Vagina (tissue), 2 donors: ENCODE measurements at regions not wholly inside any gene's neighbourhood (a gene's known extent, or its start where the extent isn't known, plus 50 kb on each side); places are given as distances from the start of the nearest gene placed in this dataset.

Experiments used
- DNase-seq, 2 donors: peaks; one replicate each; pipeline ENCODE4 v3.0.0-alpha.2; 2017; ENCODE audit errors: extremely low spot score in 2 of 2
- H3K27ac ChIP-seq: fragments of 200-600 bp; sonication (generic); one replicate; pipeline ENCODE4 v1.5.1; 2019
- H3K27me3 ChIP-seq: fragments of 200-600 bp; sonication (generic); one replicate; pipeline ENCODE4 v1.5.1; 2019
- H3K36me3 ChIP-seq, 2 donors: fragments of 200-600 bp; sonication (generic); one replicate each; pipeline ENCODE4 v1.5.1; 2017 to 2019
- H3K4me1 ChIP-seq: fragments of 200-600 bp; sonication (generic); one replicate; pipeline ENCODE4 v1.5.1; 2019
- H3K4me3 ChIP-seq, 2 donors: fragments of 200-600 bp; sonication (generic); 1 replicate in 1 of 2; 2 replicates in 1 of 2; pipeline ENCODE4 v1.5.1; 2016 to 2019
- H3K9me3 ChIP-seq: fragments of 200-600 bp; sonication (generic); one replicate; pipeline ENCODE4 v1.5.1; 2019
- POLR2A ChIP-seq, 2 donors: fragments of 450-650 bp; IDR thresholded peaks; one replicate each; pipeline ENCODE4 v1.6.1; 2017; ENCODE audit warnings: antibody characterized with exemption in 2 of 2, mild to moderate bottlenecking in 2 of 2, moderate library complexity in 2 of 2
- POLR2AphosphoS5 ChIP-seq, 2 donors: sonication (generic); formaldehyde crosslinking; IDR thresholded peaks; one replicate each; pipeline ENCODE4 v1.9.0; 2017; ENCODE audit warnings: antibody characterized with exemption in 2 of 2, mild to moderate bottlenecking in 2 of 2, low read depth in 1 of 2; ENCODE audit not compliant: insufficient read depth in 1 of 2
- intact Hi-C: fragments of 100-400 bp; cut with DNase I; formaldehyde crosslinking; loops from one replicate; pipeline ENCODE4 v1.15.1; 2023
- TF ChIP-seq, protein P1 (sequence below), 3 experiments: fragments of 450-650 bp in 2 of 3; fragments of 200-600 bp in 1 of 3; sonication (generic) in 1 of 3; IDR thresholded peaks; one replicate each; pipeline ENCODE4 v1.5.1; 2017 to 2019; ENCODE audit warnings: antibody characterized with exemption in 3 of 3, mild to moderate bottlenecking in 2 of 3, moderate library complexity in 2 of 3

DNA sequence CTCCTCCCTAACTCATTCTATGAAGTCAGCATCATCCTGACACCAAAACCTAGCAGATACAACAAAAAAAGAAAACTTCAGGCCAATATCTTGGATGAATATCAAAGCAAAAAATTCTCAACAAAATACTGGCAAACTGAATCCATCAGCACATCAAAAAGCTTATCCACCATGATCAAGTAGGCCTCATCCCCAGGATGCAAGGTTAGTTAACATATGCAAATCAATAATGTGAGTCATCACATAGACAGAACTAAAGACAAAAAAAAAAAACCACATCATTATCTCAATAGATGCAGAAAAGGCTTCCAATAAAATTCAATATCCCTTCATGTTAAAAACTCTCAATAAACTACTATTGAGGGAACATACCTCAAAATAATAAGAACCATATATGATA, 306.8 kb upstream of the TMC3 start:
- intact Hi-C loops = no loop called here
- Histone ChIP-seq H3K9me3 (no peaks in the 10 kb centered on the region), H3K4me1 (no peaks in the 10 kb centered on the region), H3K36me3 (no peaks in the 10 kb centered on the region), H3K27me3 (no peaks in the 10 kb centered on the region), H3K4me3 (no peak overlapping the region), H3K27ac (no peak overlapping the region)
- TF ChIP-seq, protein P1, sequence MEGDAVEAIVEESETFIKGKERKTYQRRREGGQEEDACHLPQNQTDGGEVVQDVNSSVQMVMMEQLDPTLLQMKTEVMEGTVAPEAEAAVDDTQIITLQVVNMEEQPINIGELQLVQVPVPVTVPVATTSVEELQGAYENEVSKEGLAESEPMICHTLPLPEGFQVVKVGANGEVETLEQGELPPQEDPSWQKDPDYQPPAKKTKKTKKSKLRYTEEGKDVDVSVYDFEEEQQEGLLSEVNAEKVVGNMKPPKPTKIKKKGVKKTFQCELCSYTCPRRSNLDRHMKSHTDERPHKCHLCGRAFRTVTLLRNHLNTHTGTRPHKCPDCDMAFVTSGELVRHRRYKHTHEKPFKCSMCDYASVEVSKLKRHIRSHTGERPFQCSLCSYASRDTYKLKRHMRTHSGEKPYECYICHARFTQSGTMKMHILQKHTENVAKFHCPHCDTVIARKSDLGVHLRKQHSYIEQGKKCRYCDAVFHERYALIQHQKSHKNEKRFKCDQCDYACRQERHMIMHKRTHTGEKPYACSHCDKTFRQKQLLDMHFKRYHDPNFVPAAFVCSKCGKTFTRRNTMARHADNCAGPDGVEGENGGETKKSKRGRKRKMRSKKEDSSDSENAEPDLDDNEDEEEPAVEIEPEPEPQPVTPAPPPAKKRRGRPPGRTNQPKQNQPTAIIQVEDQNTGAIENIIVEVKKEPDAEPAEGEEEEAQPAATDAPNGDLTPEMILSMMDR (IDR thresholded peaks at IDR 0.05) = no peak
- TF ChIP-seq POLR2AphosphoS5 (IDR thresholded peaks at IDR 0.05; ENCODE audit: insufficient read depth in 1 of 2, low read depth in 1 of 2) (no peak), POLR2A (IDR thresholded peaks at IDR 0.05) (no peak)
- DNase-seq = no peak

DNA sequence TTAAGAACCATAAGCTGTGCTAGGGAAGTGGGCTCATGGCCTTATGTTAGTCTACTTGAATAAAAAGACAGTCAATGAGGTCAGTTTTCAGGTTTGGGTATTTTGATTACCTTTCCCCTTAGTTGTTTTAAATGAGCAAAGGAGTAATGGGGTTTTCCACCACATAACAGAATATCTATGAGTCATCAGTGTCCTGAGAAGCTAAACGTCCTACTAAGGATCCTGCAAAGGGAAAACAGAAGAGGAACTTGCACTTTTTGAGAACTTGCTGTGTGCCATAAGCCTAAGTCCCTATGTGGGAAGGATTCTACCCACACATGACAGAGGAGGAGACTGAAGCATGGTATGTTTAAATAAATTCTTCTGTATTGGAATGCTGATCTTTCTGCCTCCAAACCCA, 292.8 kb upstream of the TMC3 start:
- intact Hi-C loops = no loop called here
- TF ChIP-seq POLR2AphosphoS5 (IDR thresholded peaks at IDR 0.05; ENCODE audit: insufficient read depth in 1 of 2, low read depth in 1 of 2) = no peak
- TF ChIP-seq, protein P1 (IDR thresholded peaks at IDR 0.05) = no peak
- TF ChIP-seq POLR2A (IDR thresholded peaks at IDR 0.05) = no peak
- Histone ChIP-seq H3K27ac (no peak overlapping the region), H3K36me3 (no peaks in the 10 kb centered on the region), H3K4me1 (no peaks in the 10 kb centered on the region), H3K9me3 (no peaks in the 10 kb centered on the region), H3K27me3 (no peaks in the 10 kb centered on the region), H3K4me3 (no peak overlapping the region)
- DNase-seq = no peak

DNA sequence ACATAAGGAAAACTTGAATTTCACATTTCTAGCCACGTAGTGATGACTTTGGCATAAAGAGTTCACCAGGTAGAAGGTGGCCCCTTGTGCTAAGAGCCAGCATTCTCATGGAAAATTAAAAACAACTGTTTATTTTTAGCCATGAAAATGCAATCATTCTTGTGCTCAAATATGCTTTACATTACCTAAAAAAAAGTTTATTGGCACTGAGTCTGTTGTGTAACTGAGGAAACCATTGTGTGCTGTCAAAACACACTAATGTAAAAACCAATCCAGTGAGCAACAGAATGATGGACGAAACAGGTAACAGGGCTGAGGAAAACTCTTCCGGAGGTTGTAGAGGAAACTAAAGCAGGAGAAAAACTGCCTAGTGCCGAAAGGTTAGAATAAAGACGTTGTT, 287.0 kb upstream of the TMC3 start:
- Histone ChIP-seq H3K4me3 (no peak overlapping the region), H3K9me3 (no peaks in the 10 kb centered on the region), H3K27ac (no peak overlapping the region), H3K4me1 (no peaks in the 10 kb centered on the region), H3K27me3 (no peaks in the 10 kb centered on the region), H3K36me3 (no peaks in the 10 kb centered on the region)
- DNase-seq = no peak
- TF ChIP-seq POLR2AphosphoS5 (IDR thresholded peaks at IDR 0.05; ENCODE audit: insufficient read depth in 1 of 2, low read depth in 1 of 2) = no peak
- TF ChIP-seq, protein P1 (IDR thresholded peaks at IDR 0.05) = no peak
- no peak for TF ChIP-seq POLR2A (IDR thresholded peaks at IDR 0.05)
- intact Hi-C loops = no loop called here

DNA sequence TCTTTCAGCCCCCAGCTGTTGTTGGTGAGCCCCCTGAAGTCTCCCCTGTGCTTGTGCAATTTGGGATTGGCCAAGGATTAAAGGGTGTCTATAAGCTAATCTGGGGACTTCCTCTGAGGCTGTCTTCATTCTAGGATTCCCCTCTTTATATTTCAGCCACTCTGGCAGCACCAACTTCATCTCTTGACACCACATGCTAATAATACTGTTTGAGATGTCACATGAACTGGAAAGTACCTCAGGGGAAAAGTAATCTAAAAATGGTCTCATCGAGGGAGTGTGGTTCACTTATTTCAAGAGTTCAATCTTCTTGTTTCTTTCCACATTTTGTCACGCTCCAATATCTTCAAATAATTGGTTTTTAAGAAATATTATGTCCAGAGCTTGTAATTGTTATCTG, 279.2 kb upstream of the TMC3 start:
- H3K27me3 ChIP-seq = no peaks in the 10 kb centered on the region
- H3K4me1 ChIP-seq = no peaks in the 10 kb centered on the region
- no peak for DNase-seq
- no peaks in the 10 kb centered on the region for H3K9me3 ChIP-seq
- no peak overlapping the region for H3K27ac ChIP-seq
- intact Hi-C loops = no loop called here
- TF ChIP-seq POLR2AphosphoS5 (IDR thresholded peaks at IDR 0.05; ENCODE audit: insufficient read depth in 1 of 2, low read depth in 1 of 2) (no peak), POLR2A (IDR thresholded peaks at IDR 0.05) (no peak)
- TF ChIP-seq, protein P1 (IDR thresholded peaks at IDR 0.05) = no peak
- no peaks in the 10 kb centered on the region for H3K36me3 ChIP-seq
- no peak overlapping the region for H3K4me3 ChIP-seq

DNA sequence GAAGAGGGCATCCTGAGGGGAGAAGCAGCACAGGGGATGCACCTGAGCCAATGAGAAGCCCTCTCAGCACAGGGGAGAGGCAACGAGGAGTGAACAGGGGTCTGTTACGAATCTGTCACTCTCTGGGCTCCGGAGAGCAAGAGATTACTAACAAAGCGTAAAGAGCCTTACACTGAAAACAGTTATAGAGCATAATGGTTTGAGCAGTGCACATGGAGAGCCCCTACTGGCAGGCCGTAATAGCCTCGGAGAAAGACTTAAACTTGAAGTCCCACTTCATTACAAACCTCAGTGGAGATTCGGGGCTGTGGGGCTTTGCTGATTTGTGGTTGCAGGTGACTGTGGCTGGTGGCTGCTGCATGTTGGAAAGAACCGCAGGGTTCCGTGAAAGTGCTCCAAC, 271.5 kb upstream of the TMC3 start:
- Histone ChIP-seq H3K4me3 (no peak overlapping the region), H3K27me3 (no peaks in the 10 kb centered on the region), H3K27ac (no peak overlapping the region), H3K36me3 (no peaks in the 10 kb centered on the region), H3K4me1 (no peaks in the 10 kb centered on the region), H3K9me3 (no peaks in the 10 kb centered on the region)
- intact Hi-C loops = no loop called here
- DNase-seq = no peak
- TF ChIP-seq POLR2AphosphoS5 (IDR thresholded peaks at IDR 0.05; ENCODE audit: insufficient read depth in 1 of 2, low read depth in 1 of 2) = no peak
- TF ChIP-seq, protein P1 (IDR thresholded peaks at IDR 0.05) = no peak
- no peak for TF ChIP-seq POLR2A (IDR thresholded peaks at IDR 0.05)
